Heart left ventricle (tissue), 13 donors: ENCODE measurements at regions not wholly inside any gene's neighbourhood (a gene's known extent, or its start where the extent isn't known, plus 50 kb on each side); places are given as distances from the start of the nearest gene placed in this dataset.

Source experiments
- CTCF ChIP-seq, 12 donors: fragments of 200-600 bp; sonication (generic) in 4 of 12; IDR thresholded peaks; one replicate each; pipeline versions ENCODE4 v1.5.0 to v1.8.0; 2018 to 2022; ENCODE audit warnings: antibody characterized with exemption in 12 of 12, mild to moderate bottlenecking in 5 of 12
- POLR2A ChIP-seq, 2 donors: fragments of 450-650 bp; IDR thresholded peaks; one replicate each; pipeline ENCODE4 v1.6.1; 2017; ENCODE audit warnings: antibody characterized with exemption in 2 of 2, mild to moderate bottlenecking in 2 of 2, moderate library complexity in 2 of 2
- donor health status: ischemic (EF 13 %, LVEDD 7.1; RV severe dilation, severe dysfunction).
- donor health status: DM: no; HTN: yes; CAD: no.
- donor health status: DM: no; HTN: no; CAD: no.
- donor health status: ischemic (EF 25% LVEDD 6.9; RV normal size, moderate dysfunction).
- donor health status: ischemic (EF 25% LVEDD 5.7; RV mildly dilated, moderate dysfunction).
- donor health status: ischemic (EF 35%, LVEDD 5.7; RV mildly dilated, moderate dysfunction).
- donor health status: nonischemic (EF 11% LVEDD 7.7; RV severe dilation, severe dysfunction).
- donor health status: DM: yes; HTN: yes; CAD: no.
- donor health status: PGD.
- donor health status: ischemic (EF 29% LVEDD 5.4; RV normal size, mild dysfunction).
- donor health status: nonischemic (EF 23%, LVEDD 6.1; RV moderate dilation, normal function).

- TF ChIP-seq CTCF (IDR thresholded peaks at IDR 0.05) (no peak), POLR2A (IDR thresholded peaks at IDR 0.05) (no peak)
Observed at GRCh38 chr6:19721766-19722377, 115.3 kb upstream of the ID4 start.
